ENCODE measurements at regions not wholly inside any gene's neighbourhood (a gene's known extent, or its start where the extent isn't known, plus 50 kb on each side); places are given as distances from the start of the nearest gene placed in this dataset.
"Not testable (repeated sequence)": the region's sequence is repeated elsewhere in the genome, so short reads cannot be mapped to it uniquely, and the experiment has no call there.

- no peak for TF ChIP-seq CTCF (IDR thresholded peaks at IDR 0.05)
- DNase-seq (ENCODE audit: low spot score) (no peak), ATAC-seq (ENCODE audit: low FRiP score) (no peak)
Measured at GRCh38 chr16:51531271-51531670, 380.2 kb upstream of the SALL1 start.

- DNase-seq (ENCODE audit: low spot score), result no peak
- ATAC-seq (ENCODE audit: low FRiP score), result no peak
- no peak for TF ChIP-seq CTCF (IDR thresholded peaks at IDR 0.05)
Measured at GRCh38 chr16:51527349-51527748, 376.3 kb upstream of the SALL1 start.

GRCh38 chr16:51526621-51527020, 375.6 kb upstream of the SALL1 start:
- TF ChIP-seq CTCF (IDR thresholded peaks at IDR 0.05), result no peak
- DNase-seq (ENCODE audit: low spot score), result no peak
- ATAC-seq (ENCODE audit: low FRiP score), result no peak

- ATAC-seq (ENCODE audit: low FRiP score) (no peak), DNase-seq (ENCODE audit: low spot score) (no peak)
- no peak for TF ChIP-seq CTCF (IDR thresholded peaks at IDR 0.05)
Measured at GRCh38 chr16:51524555-51525373, 373.7 kb upstream of the SALL1 start.

GRCh38 chr16:51524070-51524469, 373.0 kb upstream of the SALL1 start:
- DNase-seq (ENCODE audit: low spot score) (no peak), ATAC-seq (ENCODE audit: low FRiP score) (no peak)
- TF ChIP-seq CTCF (IDR thresholded peaks at IDR 0.05), result no peak

- DNase-seq (ENCODE audit: low spot score) (no peak), ATAC-seq (ENCODE audit: low FRiP score) (no peak)
- TF ChIP-seq CTCF (IDR thresholded peaks at IDR 0.05), result no peak
Measured at GRCh38 chr16:51523400-51523799, 372.3 kb upstream of the SALL1 start.

- no peak for TF ChIP-seq CTCF (IDR thresholded peaks at IDR 0.05)
- DNase-seq (ENCODE audit: low spot score) (no peak), ATAC-seq (ENCODE audit: low FRiP score) (no peak)
Measured at GRCh38 chr16:51522902-51523301, 371.8 kb upstream of the SALL1 start.

- ATAC-seq (ENCODE audit: low FRiP score); DNase-seq (ENCODE audit: low spot score): not testable (repeated sequence)
Measured at GRCh38 chr16:51516960-51517359, 365.9 kb upstream of the SALL1 start.

Data from omental fat pad (tissue), 3 donors.